Testis (tissue), 2 donors: ENCODE measurements at regions not wholly inside any gene's neighbourhood (a gene's known extent, or its start where the extent isn't known, plus 50 kb on each side); places are given as distances from the start of the nearest gene placed in this dataset.

Source experiments
- DNase-seq: peaks from one replicate; pipeline ENCODE4 v3.0.0-alpha.2; 2019
- H3K27ac ChIP-seq, 2 donors: fragments of 200-600 bp; sonication (generic); one replicate each; pipeline ENCODE4 v1.5.1; 2019
- H3K27me3 ChIP-seq: fragments of 200-600 bp; sonication (generic); one replicate; pipeline ENCODE4 v1.5.1; 2019
- H3K36me3 ChIP-seq: fragments of 200-600 bp; sonication (generic); one replicate; pipeline ENCODE4 v1.5.1; 2017; ENCODE audit warnings: low read depth; ENCODE audit errors: missing control alignments
- H3K4me1 ChIP-seq: fragments of 200-600 bp; sonication (generic); one replicate; pipeline ENCODE4 v1.5.1; 2019
- H3K4me3 ChIP-seq, 2 donors: fragments of 200-600 bp; sonication (generic); one replicate each; pipeline ENCODE4 v1.5.1; 2017 to 2019
- H3K9me3 ChIP-seq: fragments of 200-600 bp; sonication (generic); one replicate; pipeline ENCODE4 v1.5.1; 2017
- CTCF ChIP-seq, 3 experiments: fragments of 450-650 bp in 2 of 3; fragments of 200-600 bp in 1 of 3; sonication (generic) in 1 of 3; IDR thresholded peaks; one replicate each; pipeline ENCODE4 v1.5.1; 2016 to 2019; ENCODE audit warnings: antibody characterized with exemption in 3 of 3, mild to moderate bottlenecking in 2 of 3, moderate library complexity in 1 of 3
- POLR2A ChIP-seq: fragments of 450-650 bp; IDR thresholded peaks from one replicate; pipeline ENCODE4 v1.6.1; 2017; ENCODE audit warnings: antibody characterized with exemption, mild to moderate bottlenecking, moderate library complexity
- WGBS, 2 donors: methylation state at CpG; one replicate each; pipeline ENCODE4 v1.1.5; 2018; 5-methylcytosine and 5-hydroxymethylcytosine counted together
- intact Hi-C: fragments of 100-400 bp; cut with DNase I; formaldehyde crosslinking; loops from one replicate; pipeline ENCODE4 v1.15.1; 2023; ENCODE audit warnings: low total_unique reads

- Histone ChIP-seq H3K36me3 (no peaks in the 10 kb centered on the region), H3K4me1 (peaks cover 16% of the 10 kb centered on the region), H3K27ac (peak overlapping the region in 1 of 2 donors; percentile 71), H3K4me3 (no peak overlapping the region), H3K9me3 (no peaks in the 10 kb centered on the region), H3K27me3 (no peaks in the 10 kb centered on the region)
- WGBS, 2 donors, result 98% methylated on average over 9 of the region's 9 CpGs
- DNase-seq, result no peak
- TF ChIP-seq POLR2A (no peak), CTCF (IDR thresholded peaks at IDR 0.05) (no peak)
- intact Hi-C loops, result no loop called here
Measured at GRCh38 chr14:71588028-71588427, 344.2 kb upstream of the RGS6 start.

- WGBS, 2 donors, result 94% methylated on average over 10 of the region's 10 CpGs
- intact Hi-C loops, result no loop called here
- no peak for DNase-seq
- Histone ChIP-seq H3K27ac (no peak overlapping the region), H3K27me3 (no peaks in the 10 kb centered on the region), H3K4me3 (no peak overlapping the region), H3K9me3 (no peaks in the 10 kb centered on the region), H3K4me1 (peaks cover 10% of the 10 kb centered on the region), H3K36me3 (no peaks in the 10 kb centered on the region)
- no peak for TF ChIP-seq CTCF (IDR thresholded peaks at IDR 0.05)
- TF ChIP-seq POLR2A, result no peak
Measured at GRCh38 chr14:71588576-71589215, 343.5 kb upstream of the RGS6 start.

GRCh38 chr14:71589609-71590008, 342.6 kb upstream of the RGS6 start:
- WGBS, 2 donors, result 83 to 84% methylated on average over 2 of the region's 2 CpGs
- H3K4me3 ChIP-seq, result no peak overlapping the region

GRCh38 chr14:71590131-71590530, 342.1 kb upstream of the RGS6 start:
- Histone ChIP-seq H3K4me1 (peaks cover 16% of the 10 kb centered on the region), H3K36me3 (no peaks in the 10 kb centered on the region), H3K27me3 (no peaks in the 10 kb centered on the region), H3K27ac (no peak overlapping the region), H3K4me3 (no peak overlapping the region), H3K9me3 (no peaks in the 10 kb centered on the region)
- TF ChIP-seq POLR2A (no peak), CTCF (IDR thresholded peaks at IDR 0.05) (no peak)
- WGBS, 2 donors, result 87 to 93% methylated on average over 5 of the region's 5 CpGs
- no peak for DNase-seq
- intact Hi-C loops, result no loop called here

More at GRCh38 chr14:71589609-71590008, 342.6 kb upstream of the RGS6 start:
- Histone ChIP-seq H3K27me3 (no peaks in the 10 kb centered on the region), H3K36me3 (no peaks in the 10 kb centered on the region), H3K9me3 (no peaks in the 10 kb centered on the region), H3K27ac (no peak overlapping the region), H3K4me1 (peaks cover 13% of the 10 kb centered on the region)
- DNase-seq, result no peak
- intact Hi-C loops, result no loop called here
- TF ChIP-seq POLR2A (no peak), CTCF (IDR thresholded peaks at IDR 0.05) (no peak)

GRCh38 chr14:71591231-71591630, 341.0 kb upstream of the RGS6 start:
- H3K4me3 ChIP-seq, result no peak overlapping the region
- intact Hi-C loops, result no loop called here
- no peak overlapping the region for H3K27ac ChIP-seq
- no peaks in the 10 kb centered on the region for H3K27me3 ChIP-seq
- peaks cover 16% of the 10 kb centered on the region for H3K4me1 ChIP-seq
- TF ChIP-seq POLR2A, result no peak
- no peak for TF ChIP-seq CTCF (IDR thresholded peaks at IDR 0.05)
- no peak for DNase-seq
- no peaks in the 10 kb centered on the region for H3K9me3 ChIP-seq
- H3K36me3 ChIP-seq, result no peaks in the 10 kb centered on the region
